CD4-positive, CD25-positive, alpha-beta regulatory T cell (primary cell): ENCODE measurements at regions not wholly inside any gene's neighbourhood (a gene's known extent, or its start where the extent isn't known, plus 50 kb on each side); places are given as distances from the start of the nearest gene placed in this dataset.

Experiments
- ATAC-seq, 2 donors: fragments of 150-1000 bp; cut with Tn5 transposase; one replicate each; pipeline ENCODE4 v1.10.0; 2021; ENCODE audit warnings: low read depth in 2 of 2, moderate number of reproducible peaks in 2 of 2, moderate library complexity in 1 of 2
- DNase-seq, 3 donors: peaks; one replicate each; pipeline versions ENCODE4 v3.0.0 to v3.0.0-alpha.2; 2012 to 2022; ENCODE audit warnings: mixed read lengths in 1 of 3
- H3K27ac ChIP-seq: one replicate; pipeline ENCODE4 v1.7.0; 2013; ENCODE audit warnings: mild to moderate bottlenecking, low read length; ENCODE audit not compliant: insufficient read depth, poor library complexity, severe bottlenecking
- H3K27me3 ChIP-seq: one replicate; pipeline ENCODE4 v1.7.0; 2013; ENCODE audit warnings: low read length; ENCODE audit not compliant: control insufficient read depth, insufficient read depth
- H3K36me3 ChIP-seq: one replicate; pipeline ENCODE4 v1.7.0; 2013; ENCODE audit warnings: mild to moderate bottlenecking, low read length, moderate library complexity; ENCODE audit not compliant: control insufficient read depth, insufficient read depth
- H3K4me1 ChIP-seq: 2 replicates; pipeline ENCODE4 v1.7.0; 2013; ENCODE audit warnings: mild to moderate bottlenecking, low read length; ENCODE audit not compliant: insufficient read depth, control insufficient read depth, poor library complexity, severe bottlenecking
- H3K4me3 ChIP-seq: one replicate; pipeline ENCODE4 v1.7.0; 2013; ENCODE audit warnings: low read depth, mild to moderate bottlenecking, low read length, moderate library complexity
- H3K9me3 ChIP-seq, 2 experiments: 1 replicate in 1 of 2; 2 replicates in 1 of 2; pipeline ENCODE4 v1.7.0; 2013; ENCODE audit warnings: low read length in 2 of 2, mild to moderate bottlenecking in 1 of 2, moderate library complexity in 1 of 2; ENCODE audit not compliant: control insufficient read depth in 2 of 2
- H3K27ac Mint-ChIP-seq, 3 donors: one replicate each; pipeline ENCODE4 v1.8.0; 2020 to 2022; ENCODE audit warnings: mild to moderate bottlenecking in 3 of 3, mixed read lengths in 3 of 3, moderate library complexity in 2 of 3
- H3K27me3 Mint-ChIP-seq: one replicate; pipeline ENCODE4 v1.8.0; 2022; ENCODE audit warnings: mild to moderate bottlenecking, mixed read lengths
- H3K36me3 Mint-ChIP-seq: one replicate; pipeline ENCODE4 v1.8.0; 2020; ENCODE audit warnings: mixed read lengths
- H3K4me1 Mint-ChIP-seq, 4 donors: one replicate each; pipeline ENCODE4 v1.8.0; 2020 to 2022; ENCODE audit warnings: mixed read lengths in 4 of 4, mild to moderate bottlenecking in 1 of 4
- H3K4me3 Mint-ChIP-seq, 4 donors: one replicate each; pipeline ENCODE4 v1.8.0; 2020 to 2022; ENCODE audit warnings: mild to moderate bottlenecking in 4 of 4, mixed read lengths in 4 of 4, moderate library complexity in 3 of 4
- H3K9me3 Mint-ChIP-seq, 7 donors: one replicate each; pipeline ENCODE4 v1.8.0; 2020 to 2022; ENCODE audit warnings: mixed read lengths in 7 of 7, mild to moderate bottlenecking in 3 of 7, moderate library complexity in 2 of 7

GRCh38 chr9:82231411-82231810 is 242.8 kb downstream of the SPATA31D1 start:
- Mint-ChIP-seq H3K4me3 (no peak overlapping the region), H3K27ac (no peak overlapping the region), H3K36me3 (no peaks in the 10 kb centered on the region), H3K27me3 (no peaks in the 10 kb centered on the region), H3K9me3 (peaks cover 5 to 32% (median 17%) of the 10 kb centered on the region in 7 donors), H3K4me1 (peaks cover 0 to 9% (median 0%) of the 10 kb centered on the region in 4 donors)
- ATAC-seq (no peak), DNase-seq (no peak)
- Histone ChIP-seq H3K27ac (no peak overlapping the region), H3K9me3 (peaks cover 0 to 26% of the 10 kb centered on the region in 2 experiments), H3K4me1 (no peaks in the 10 kb centered on the region), H3K36me3 (no peaks in the 10 kb centered on the region), H3K4me3 (no peak overlapping the region), H3K27me3 (no peaks in the 10 kb centered on the region)

- H3K4me1 Mint-ChIP-seq: peaks cover 0 to 9% (median 0%) of the 10 kb centered on the region in 4 donors
- no peaks in the 10 kb centered on the region for H3K36me3 Mint-ChIP-seq
- peaks cover 2 to 42% (median 16%) of the 10 kb centered on the region in 7 donors for H3K9me3 Mint-ChIP-seq
- H3K4me3 Mint-ChIP-seq: no peak overlapping the region
- no peaks in the 10 kb centered on the region for H3K27me3 Mint-ChIP-seq
- H3K27ac ChIP-seq: no peak overlapping the region
- no peak overlapping the region for H3K4me3 ChIP-seq
- DNase-seq (no peak), ATAC-seq (no peak)
- no peaks in the 10 kb centered on the region for H3K36me3 ChIP-seq
- H3K27ac Mint-ChIP-seq: no peak overlapping the region
- H3K27me3 ChIP-seq: no peaks in the 10 kb centered on the region
- H3K4me1 ChIP-seq: no peaks in the 10 kb centered on the region
- peaks cover 0 to 17% of the 10 kb centered on the region in 2 experiments for H3K9me3 ChIP-seq
These were observed 245.8 kb downstream of the SPATA31D1 start for GRCh38 chr9:82234160-82234943.

- no peak overlapping the region for H3K4me3 Mint-ChIP-seq
- no peaks in the 10 kb centered on the region for H3K27me3 Mint-ChIP-seq
- H3K27ac ChIP-seq: no peak overlapping the region
- peaks cover 2 to 5% of the 10 kb centered on the region in 2 experiments for H3K9me3 ChIP-seq
- no peak overlapping the region for H3K4me3 ChIP-seq
- H3K36me3 ChIP-seq: no peaks in the 10 kb centered on the region
- H3K9me3 Mint-ChIP-seq: peaks cover 3 to 42% (median 20%) of the 10 kb centered on the region in 7 donors
- H3K4me1 Mint-ChIP-seq: no peaks in the 10 kb centered on the region
- H3K27me3 ChIP-seq: no peaks in the 10 kb centered on the region
- ATAC-seq (no peak), DNase-seq (no peak)
- no peaks in the 10 kb centered on the region for H3K4me1 ChIP-seq
- H3K36me3 Mint-ChIP-seq: no peaks in the 10 kb centered on the region
- H3K27ac Mint-ChIP-seq: no peak overlapping the region
These were observed 253.9 kb downstream of the SPATA31D1 start for GRCh38 chr9:82242285-82242963.

GRCh38 chr9:82247318-82247717 is 258.7 kb downstream of the SPATA31D1 start:
- Histone ChIP-seq H3K9me3 (peaks cover 0 to 2% of the 10 kb centered on the region in 2 experiments), H3K27ac (no peak overlapping the region), H3K27me3 (no peaks in the 10 kb centered on the region), H3K36me3 (no peaks in the 10 kb centered on the region), H3K4me3 (no peak overlapping the region), H3K4me1 (no peaks in the 10 kb centered on the region)
- no peak for ATAC-seq
- Mint-ChIP-seq H3K4me1 (no peaks in the 10 kb centered on the region), H3K36me3 (no peaks in the 10 kb centered on the region), H3K4me3 (no peak overlapping the region), H3K27ac (no peak overlapping the region), H3K27me3 (no peaks in the 10 kb centered on the region), H3K9me3 (peaks cover 0 to 14% (median 9%) of the 10 kb centered on the region in 7 donors)
- no peak for DNase-seq

- DNase-seq (no peak), ATAC-seq (no peak)
- no peaks in the 10 kb centered on the region for H3K36me3 ChIP-seq
- H3K27me3 ChIP-seq: no peaks in the 10 kb centered on the region
- Mint-ChIP-seq H3K27ac (no peak overlapping the region), H3K9me3 (peaks cover 0 to 8% (median 4%) of the 10 kb centered on the region in 7 donors), H3K4me3 (no peak overlapping the region), H3K4me1 (no peaks in the 10 kb centered on the region), H3K36me3 (no peaks in the 10 kb centered on the region), H3K27me3 (no peaks in the 10 kb centered on the region)
- no peaks in the 10 kb centered on the region for H3K4me1 ChIP-seq
- no peak overlapping the region for H3K27ac ChIP-seq
- H3K9me3 ChIP-seq: no peaks in the 10 kb centered on the region
- H3K4me3 ChIP-seq: no peak overlapping the region
These were observed 263.5 kb downstream of the SPATA31D1 start for GRCh38 chr9:82252116-82252515.

- Mint-ChIP-seq H3K4me3 (no peak overlapping the region), H3K27me3 (no peaks in the 10 kb centered on the region), H3K9me3 (peaks cover 2 to 18% (median 4%) of the 10 kb centered on the region in 7 donors), H3K36me3 (no peaks in the 10 kb centered on the region), H3K27ac (no peak overlapping the region), H3K4me1 (no peaks in the 10 kb centered on the region)
- no peak overlapping the region for H3K27ac ChIP-seq
- H3K4me3 ChIP-seq: no peak overlapping the region
- H3K4me1 ChIP-seq: no peaks in the 10 kb centered on the region
- ATAC-seq (no peak), DNase-seq (no peak)
- no peaks in the 10 kb centered on the region for H3K27me3 ChIP-seq
- no peaks in the 10 kb centered on the region for H3K36me3 ChIP-seq
- no peaks in the 10 kb centered on the region for H3K9me3 ChIP-seq
These were observed 266.2 kb downstream of the SPATA31D1 start for GRCh38 chr9:82254646-82255367.

GRCh38 chr9:82255481-82256176 is 267.1 kb downstream of the SPATA31D1 start:
- no peak for DNase-seq
- Histone ChIP-seq H3K27me3 (no peaks in the 10 kb centered on the region), H3K36me3 (no peaks in the 10 kb centered on the region), H3K4me3 (no peak overlapping the region), H3K4me1 (no peaks in the 10 kb centered on the region), H3K9me3 (no peaks in the 10 kb centered on the region), H3K27ac (no peak overlapping the region)
- ATAC-seq: no peak
- Mint-ChIP-seq H3K4me3 (no peak overlapping the region), H3K27me3 (no peaks in the 10 kb centered on the region), H3K27ac (no peak overlapping the region), H3K4me1 (no peaks in the 10 kb centered on the region), H3K9me3 (peaks cover 2 to 14% (median 4%) of the 10 kb centered on the region in 7 donors), H3K36me3 (no peaks in the 10 kb centered on the region)
